ENCODE measurements at regions not wholly inside any gene's neighbourhood (a gene's known extent, or its start where the extent isn't known, plus 50 kb on each side); places are given as distances from the start of the nearest gene placed in this dataset.
"Not testable (repeated sequence)": the region's sequence is repeated elsewhere in the genome, so short reads cannot be mapped to it uniquely, and the experiment has no call there.

GRCh38 chr14:26293909-26294308 lies 303.9 kb downstream of the NOVA1 start:
- no peak for DNase-seq

DNA sequence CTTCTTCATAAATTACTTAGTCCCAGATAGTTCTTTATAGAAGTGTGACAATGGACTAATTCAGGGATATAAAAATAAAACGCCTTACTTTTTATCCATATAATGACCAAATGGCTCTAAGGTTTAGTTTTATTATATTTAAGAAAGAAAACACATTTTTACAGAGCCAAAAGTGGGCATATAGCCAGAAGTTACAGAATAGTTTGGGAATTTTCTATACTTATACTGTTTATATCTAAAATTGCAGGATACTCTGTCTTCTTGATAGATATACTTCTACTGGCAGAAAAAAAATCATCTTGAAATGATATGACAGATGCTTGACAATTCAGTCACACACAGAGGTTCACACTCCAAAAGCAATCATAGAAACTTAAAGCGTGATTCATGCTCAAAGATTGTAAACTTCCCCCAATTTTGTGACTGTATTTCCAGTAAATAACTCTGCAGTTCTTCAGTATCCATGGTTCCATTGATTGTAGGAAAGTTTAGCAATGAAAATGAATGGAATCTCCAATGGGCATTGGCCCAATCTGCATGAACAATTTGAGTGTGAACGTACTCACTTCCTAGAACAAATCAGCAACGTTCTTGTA lies 307.8 kb downstream of the NOVA1 start:
- no peak for DNase-seq

GRCh38 chr14:26286913-26287205 lies 311.0 kb downstream of the NOVA1 start:
- no peak for DNase-seq

- DNase-seq, result no peak
These were observed 311.5 kb downstream of the NOVA1 start for GRCh38 chr14:26286081-26286912.

DNA sequence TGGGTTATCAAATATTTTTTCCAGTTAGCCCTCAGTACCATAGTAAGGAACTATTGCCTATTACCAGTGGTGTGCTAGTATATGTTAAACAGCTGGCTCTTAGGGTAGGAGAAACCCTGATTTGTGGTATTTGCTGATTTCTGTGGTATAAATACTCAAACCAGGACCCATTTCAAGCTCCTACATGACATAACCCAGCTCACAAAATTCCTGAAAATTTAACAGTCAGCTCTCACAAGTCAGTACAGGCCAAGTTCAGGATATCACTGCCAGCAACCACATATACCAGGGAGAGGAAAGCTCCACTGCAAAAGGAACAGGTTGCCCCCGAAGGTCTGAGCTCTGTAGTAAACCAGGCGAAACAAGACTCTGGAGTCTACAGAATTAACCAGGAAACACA lies 315.3 kb downstream of the NOVA1 start:
- no peak for DNase-seq

GRCh38 chr14:26282011-26282410 lies 315.8 kb downstream of the NOVA1 start:
- DNase-seq, result not testable (repeated sequence)

GRCh38 chr14:26281280-26281998 lies 316.4 kb downstream of the NOVA1 start:
- DNase-seq, result no peak

- DNase-seq, result no peak
These were observed 321.1 kb downstream of the NOVA1 start for GRCh38 chr14:26276757-26277156.

DNA sequence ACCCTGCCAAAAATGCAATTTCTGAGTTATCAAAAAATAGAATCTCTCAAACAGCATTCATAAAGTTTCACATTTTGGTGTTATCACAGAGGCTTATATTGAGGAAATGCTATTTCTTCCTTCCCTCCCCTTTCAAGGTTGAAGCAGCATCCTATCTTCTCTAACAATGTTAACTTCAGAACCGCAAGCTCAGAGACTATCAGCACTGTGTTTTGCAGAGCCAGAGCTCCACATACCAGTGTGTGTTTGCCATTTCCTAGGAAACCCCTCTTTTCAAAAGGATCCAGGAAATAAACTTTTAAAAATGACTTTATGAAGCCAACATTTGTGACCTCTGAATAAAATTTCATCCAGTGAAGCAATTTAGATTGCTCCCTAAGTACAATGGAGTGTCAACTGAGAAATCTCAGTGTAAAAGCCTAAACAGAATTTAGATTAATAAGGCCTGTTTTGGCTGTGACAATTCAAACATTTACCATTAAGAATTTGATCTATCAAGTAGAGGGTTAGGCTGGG lies 332.6 kb downstream of the NOVA1 start:
- DNase-seq, result no peak

DNA sequence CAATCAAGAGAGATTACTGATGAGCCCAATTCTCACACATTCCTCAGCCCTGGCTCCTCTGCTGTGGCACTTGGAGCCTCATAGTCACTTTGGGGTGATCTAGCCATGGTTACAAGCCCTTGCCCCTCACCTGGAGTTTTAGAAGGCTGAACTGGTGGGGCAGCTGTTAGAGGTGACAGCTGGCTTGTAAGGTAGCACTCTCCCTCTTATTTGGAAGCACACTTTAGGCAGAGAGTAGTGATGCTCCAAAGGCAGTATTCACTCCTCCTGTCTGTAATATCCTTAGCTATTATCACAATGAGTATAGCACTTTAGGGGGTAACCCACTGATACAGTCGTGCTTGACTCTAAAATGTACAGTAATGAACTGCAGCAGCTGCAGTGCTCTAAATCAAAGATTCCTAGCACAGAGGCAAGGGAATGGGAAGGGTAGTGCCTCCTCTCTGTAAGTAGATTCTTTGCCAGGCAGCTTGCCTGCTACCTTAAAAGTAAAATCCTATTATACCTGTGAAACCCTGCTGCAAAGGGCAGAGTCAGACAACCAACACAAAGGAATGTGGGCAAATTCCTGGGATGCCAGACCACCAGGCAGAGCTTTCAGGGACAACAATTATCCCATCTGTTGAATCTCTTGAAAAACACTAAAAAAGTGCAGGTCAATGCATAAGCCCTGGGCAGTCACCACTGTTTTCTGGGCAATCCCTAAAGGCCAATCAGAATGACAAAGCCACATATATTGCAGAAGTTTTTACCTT lies 336.3 kb downstream of the NOVA1 start:
- no peak for DNase-seq

DNA sequence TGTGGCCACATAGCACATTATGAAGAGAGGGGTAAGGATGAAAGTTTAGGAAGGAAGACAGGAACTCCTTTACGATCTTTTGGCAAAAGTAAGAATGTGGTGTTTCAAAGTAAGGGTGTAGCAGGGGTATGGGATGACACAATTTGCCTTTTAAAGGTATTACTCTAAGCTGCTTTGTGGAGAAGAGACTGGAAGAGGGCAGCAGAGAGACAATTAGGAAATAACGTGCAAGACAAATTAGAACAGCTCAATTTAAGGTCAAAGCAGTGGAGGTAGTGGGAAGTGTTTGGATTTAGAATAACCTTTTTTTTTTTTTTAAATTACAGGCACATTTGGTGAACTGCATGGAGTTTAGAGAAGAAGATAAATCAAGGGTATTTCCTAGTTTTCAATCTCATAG lies 342.6 kb downstream of the NOVA1 start:
- DNase-seq, result no peak

DNA sequence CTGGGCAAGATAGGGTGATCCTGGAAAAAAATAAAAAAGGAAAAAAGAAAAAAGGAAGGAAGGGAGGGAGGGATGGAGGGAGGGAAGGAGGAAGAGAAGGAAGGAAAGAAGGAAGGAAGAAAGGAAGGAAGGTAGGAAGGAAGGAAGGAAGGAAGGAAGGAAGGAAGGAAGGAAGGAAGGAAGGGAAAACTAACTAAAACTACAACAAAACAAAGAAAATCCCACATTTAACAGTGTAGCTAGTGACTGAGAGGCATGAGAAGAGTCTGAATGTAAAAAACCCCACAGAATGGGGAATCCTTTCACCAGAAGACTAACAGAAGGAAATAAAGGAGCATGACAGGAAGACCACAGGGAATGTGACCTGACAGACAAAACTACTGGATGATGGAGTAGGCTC lies 345.7 kb downstream of the NOVA1 start:
- DNase-seq, result no peak

GRCh38 chr14:26233118-26233517 lies 364.7 kb downstream of the NOVA1 start:
- no peak for DNase-seq

GRCh38 chr14:26218861-26219260 lies 379.0 kb downstream of the NOVA1 start:
- DNase-seq, result no peak

- DNase-seq, result no peak
These were observed 380.1 kb downstream of the NOVA1 start for GRCh38 chr14:26217778-26218177.

DNA sequence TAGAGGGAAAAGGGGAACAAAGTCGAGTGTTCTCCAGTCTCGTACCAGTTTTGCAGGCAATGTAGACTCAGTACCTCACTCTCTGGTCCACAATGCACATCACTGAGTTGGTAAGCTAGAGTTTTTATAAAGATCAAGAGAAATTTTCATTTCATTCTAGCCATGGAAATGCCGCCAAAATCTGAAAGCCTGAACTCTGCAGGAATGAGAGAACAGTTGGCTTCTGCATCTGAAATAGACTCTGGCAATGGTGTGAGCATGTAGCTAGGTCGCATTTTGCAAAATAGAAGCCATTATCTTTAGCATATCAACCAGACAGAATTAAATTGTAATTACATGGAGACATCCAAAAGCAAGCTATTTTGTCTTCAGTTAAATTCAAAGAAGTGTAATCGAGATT lies 381.0 kb downstream of the NOVA1 start:
- DNase-seq, result no peak

GRCh38 chr14:26213846-26214575 lies 383.8 kb downstream of the NOVA1 start:
- DNase-seq, result no peak

DNA sequence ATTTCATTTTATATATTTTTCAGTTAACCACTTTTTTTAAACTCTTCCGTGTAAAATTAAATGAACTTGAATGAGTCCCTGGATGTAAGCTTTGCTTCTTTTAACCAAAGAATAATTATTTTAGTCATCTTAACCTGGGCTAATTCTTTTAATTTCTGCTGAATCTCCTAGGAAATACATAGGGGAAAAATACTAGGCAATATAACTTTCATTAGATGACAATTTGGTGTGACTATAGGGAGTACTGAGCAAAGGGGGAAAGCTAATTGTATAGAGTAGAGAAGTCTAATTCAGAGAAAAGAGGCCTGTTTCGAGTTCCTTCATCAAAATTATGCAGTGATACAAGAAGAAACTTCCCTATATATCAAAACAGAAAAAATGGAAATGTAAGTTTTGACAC lies 388.1 kb downstream of the NOVA1 start:
- DNase-seq, result no peak

DNA sequence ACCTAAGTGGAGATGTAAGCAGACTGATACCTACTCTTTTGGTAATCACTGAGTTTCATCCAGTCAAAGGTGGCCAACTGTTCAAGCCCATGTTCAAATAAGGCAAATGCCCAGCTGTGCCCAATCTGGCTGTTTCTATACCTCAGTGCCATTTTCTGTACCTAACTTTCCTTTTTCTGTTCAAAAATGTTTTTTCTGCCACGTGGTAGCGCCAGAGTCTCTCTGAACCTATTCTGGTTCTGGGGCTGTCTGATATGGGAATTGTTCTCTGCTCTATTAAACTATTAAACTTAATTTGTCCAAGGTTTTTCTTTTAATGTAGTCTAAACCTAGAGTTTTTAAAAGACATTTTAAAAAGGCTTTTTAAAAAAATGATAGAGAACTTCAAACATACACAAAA lies 391.2 kb downstream of the NOVA1 start:
- no peak for DNase-seq

DNA sequence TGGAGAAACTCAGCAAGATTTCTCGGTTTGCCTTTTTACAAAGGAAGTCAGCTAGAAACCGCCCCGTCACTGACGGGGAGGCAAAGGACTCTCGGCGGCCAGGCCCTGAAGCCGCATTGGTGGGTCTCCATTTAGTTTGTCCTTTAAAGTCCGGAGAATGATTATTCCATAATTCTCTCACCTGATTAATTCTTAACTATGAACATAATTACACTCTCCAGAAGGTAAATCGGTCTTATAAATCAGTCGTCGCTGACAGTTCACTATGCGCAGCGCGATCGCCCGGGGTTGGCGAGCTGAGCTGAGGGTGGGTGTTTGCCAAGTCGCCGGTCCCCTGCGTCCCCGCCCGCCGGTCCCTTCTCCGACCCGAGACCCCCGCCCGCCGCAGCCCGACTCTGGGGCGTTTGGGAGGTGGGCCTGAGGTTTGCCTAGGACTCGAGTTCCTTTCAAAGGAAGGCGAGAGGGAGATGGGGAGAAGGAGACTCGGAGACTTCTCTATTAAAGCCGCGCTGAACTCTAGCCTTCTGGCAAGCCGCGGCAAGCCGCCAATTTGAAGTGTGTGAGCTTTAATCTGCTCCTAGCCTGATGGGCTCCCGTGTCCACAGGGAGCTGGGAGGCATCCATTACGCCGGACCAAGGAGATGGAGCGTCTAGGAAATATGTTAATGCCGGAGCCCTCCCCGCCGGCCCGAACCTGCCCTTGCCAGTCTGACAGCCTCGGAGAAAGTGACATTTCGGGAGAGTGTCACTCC lies 392.9 kb downstream of the NOVA1 start:
- no peak for DNase-seq

- no peak for DNase-seq
These were observed 393.5 kb downstream of the NOVA1 start for GRCh38 chr14:26204366-26204727.

DNA sequence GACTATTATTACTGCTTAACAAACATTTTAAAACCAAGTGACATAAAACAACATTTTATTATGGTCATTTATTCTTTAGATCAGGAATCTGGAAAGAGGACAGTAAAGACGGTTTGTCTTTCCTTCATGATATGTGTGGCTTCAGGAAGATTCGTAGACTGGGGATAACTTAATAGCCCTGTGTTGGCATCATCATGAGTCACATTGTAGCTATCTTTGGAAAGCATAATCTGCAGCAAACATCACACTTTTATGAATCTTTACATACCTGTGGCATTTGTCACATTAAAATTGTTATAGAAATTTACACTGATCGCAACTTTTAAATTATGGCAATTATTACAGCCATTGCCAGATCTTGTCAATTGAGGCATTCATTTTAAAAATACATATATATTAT lies 397.1 kb downstream of the NOVA1 start:
- no peak for DNase-seq
